ENCODE measurements at regions not wholly inside any gene's neighbourhood (a gene's known extent, or its start where the extent isn't known, plus 50 kb on each side); places are given as distances from the start of the nearest gene placed in this dataset.

GRCh38 chr11:91768783-91769182 is 455.8 kb upstream of the FAT3 start:
- TF ChIP-seq EGR1 (IDR thresholded peaks at IDR 0.05) (no peak), FOXM1 (IDR thresholded peaks at IDR 0.05; ENCODE audit: borderline replicate concordance, low read depth) (no peak), YY1 (IDR thresholded peaks at IDR 0.05; ENCODE audit: low read depth) (no peak), USF1 (IDR thresholded peaks at IDR 0.05) (no peak)

Measured in Ishikawa (cell line).